Naive thymus-derived CD4-positive, alpha-beta T cell (primary cell): ENCODE measurements at regions not wholly inside any gene's neighbourhood (a gene's known extent, or its start where the extent isn't known, plus 50 kb on each side); places are given as distances from the start of the nearest gene placed in this dataset.

Experiments
- ATAC-seq: fragments of 150-1000 bp; cut with Tn5 transposase; 2 replicates; pipeline ENCODE4 v1.10.0; 2021; ENCODE audit warnings: mild to moderate bottlenecking, moderate library complexity
- CTCF ChIA-PET: fragments of 350-600 bp; sonication (Branson Sonifier 250); formaldehyde crosslinking; loops from one replicate; lab custom pipeline; 2021; ENCODE audit warnings: antibody characterized with exemption; lab: Charles Lee
- POLR2A ChIA-PET: fragments of 350-600 bp; sonication (Branson Sonifier 250); formaldehyde crosslinking; loops from one replicate; lab custom pipeline; 2021; ENCODE audit warnings: antibody characterized with exemption, inconsistent platforms; lab: Charles Lee
- DNase-seq, 9 donors: peaks; one replicate each; pipeline versions ENCODE4 v3.0.0 to v3.0.0-alpha.2; 2020 to 2022; ENCODE audit warnings: mixed read lengths in 1 of 9
- H3K27ac ChIP-seq: one replicate; pipeline ENCODE4 v1.7.0; 2013; ENCODE audit warnings: mild to moderate bottlenecking, low read depth, low read length, moderate library complexity
- H3K27me3 ChIP-seq, 2 donors: one replicate each; pipeline ENCODE4 v1.7.0; 2013; ENCODE audit warnings: low read length in 2 of 2, mild to moderate bottlenecking in 2 of 2, moderate library complexity in 2 of 2; ENCODE audit not compliant: control insufficient read depth in 2 of 2, insufficient read depth in 2 of 2
- H3K36me3 ChIP-seq, 3 experiments: 1 replicate in 2 of 3; 2 replicates in 1 of 3; pipeline ENCODE4 v1.7.0; 2013; ENCODE audit warnings: low read length in 3 of 3, mild to moderate bottlenecking in 3 of 3, moderate library complexity in 1 of 3; ENCODE audit not compliant: insufficient read depth in 3 of 3, control insufficient read depth in 2 of 3
- H3K4me1 ChIP-seq, 2 donors: one replicate each; pipeline ENCODE4 v1.7.0; 2013; ENCODE audit warnings: low read length in 2 of 2, mild to moderate bottlenecking in 2 of 2, moderate library complexity in 1 of 2; ENCODE audit not compliant: control insufficient read depth in 2 of 2, insufficient read depth in 2 of 2
- H3K4me3 ChIP-seq: 2 replicates; pipeline ENCODE4 v1.7.0; 2013; ENCODE audit warnings: mild to moderate bottlenecking, low read length
- H3K9me3 ChIP-seq, 3 experiments: 1 replicate in 2 of 3; 2 replicates in 1 of 3; pipeline ENCODE4 v1.7.0; 2013; ENCODE audit warnings: low read length in 3 of 3; ENCODE audit not compliant: control insufficient read depth in 2 of 3
- H3K27ac Mint-ChIP-seq, 9 donors: one replicate each; pipeline ENCODE4 v1.8.0; 2020 to 2022; ENCODE audit warnings: mixed read lengths in 9 of 9, mild to moderate bottlenecking in 8 of 9, moderate library complexity in 5 of 9, inconsistent platforms in 2 of 9
- H3K27me3 Mint-ChIP-seq, 5 donors: one replicate each; pipeline ENCODE4 v1.8.0; 2021 to 2022; ENCODE audit warnings: mixed read lengths in 5 of 5, mild to moderate bottlenecking in 1 of 5
- H3K36me3 Mint-ChIP-seq, 5 donors: one replicate each; pipeline ENCODE4 v1.8.0; 2020 to 2022; ENCODE audit warnings: mixed read lengths in 5 of 5, mild to moderate bottlenecking in 3 of 5, inconsistent platforms in 1 of 5
- H3K4me1 Mint-ChIP-seq, 7 donors: one replicate each; pipeline ENCODE4 v1.8.0; 2020 to 2022; ENCODE audit warnings: mixed read lengths in 7 of 7, mild to moderate bottlenecking in 3 of 7, inconsistent platforms in 1 of 7
- H3K4me3 Mint-ChIP-seq, 10 donors: one replicate each; pipeline ENCODE4 v1.8.0; 2020 to 2022; ENCODE audit warnings: mild to moderate bottlenecking in 10 of 10, mixed read lengths in 10 of 10, moderate library complexity in 6 of 10, inconsistent platforms in 2 of 10
- H3K9me3 Mint-ChIP-seq, 11 donors: one replicate each; pipeline ENCODE4 v1.8.0; 2020 to 2022; ENCODE audit warnings: mixed read lengths in 11 of 11, mild to moderate bottlenecking in 4 of 11, inconsistent platforms in 1 of 11, moderate library complexity in 1 of 11
- intact Hi-C, 2 donors: fragments of 100-400 bp; cut with micrococcal nuclease; formaldehyde crosslinking; loops; one replicate each; pipeline ENCODE4 v1.15.1; 2023

- Mint-ChIP-seq H3K4me1 (peaks cover 0 to 7% (median 0%) of the 10 kb centered on the region in 7 donors), H3K27ac (no peak overlapping the region), H3K9me3 (no peaks in the 10 kb centered on the region), H3K4me3 (no peak overlapping the region), H3K27me3 (peaks cover 0 to 8% (median 0%) of the 10 kb centered on the region in 5 donors), H3K36me3 (no peaks in the 10 kb centered on the region)
- no peak for ATAC-seq
- no peaks in the 10 kb centered on the region for H3K36me3 ChIP-seq
- ChIA-PET POLR2A (no interaction called here), CTCF (interaction anchor here (1.5 kb wide), 1 partner anchor 20 kb away, joined by 3 read pairs; no protein-coding TSS in a partner anchor)
- H3K9me3 ChIP-seq, result no peaks in the 10 kb centered on the region
- no peak overlapping the region for H3K27ac ChIP-seq
- H3K27me3 ChIP-seq, result no peaks in the 10 kb centered on the region
- no peak overlapping the region for H3K4me3 ChIP-seq
- DNase-seq, result no peak
- H3K4me1 ChIP-seq, result no peaks in the 10 kb centered on the region
- intact Hi-C loops, result no loop called here
These were observed 103.6 kb upstream of the IER5L start for GRCh38 chr9:129281506-129282145.

- Histone ChIP-seq H3K4me3 (no peak overlapping the region), H3K27ac (no peak overlapping the region), H3K4me1 (no peaks in the 10 kb centered on the region), H3K27me3 (peaks cover 0 to under 1% of the 10 kb centered on the region in 2 donors), H3K36me3 (no peaks in the 10 kb centered on the region), H3K9me3 (no peaks in the 10 kb centered on the region)
- peaks cover 0 to 17% (median 0%) of the 10 kb centered on the region in 5 donors for H3K27me3 Mint-ChIP-seq
- DNase-seq (no peak), ATAC-seq (no peak)
- H3K36me3 Mint-ChIP-seq, result no peaks in the 10 kb centered on the region
- peaks cover 0 to 7% (median 0%) of the 10 kb centered on the region in 7 donors for H3K4me1 Mint-ChIP-seq
- H3K4me3 Mint-ChIP-seq, result no peak overlapping the region
- no peaks in the 10 kb centered on the region for H3K9me3 Mint-ChIP-seq
- intact Hi-C loops, result no loop called here
- ChIA-PET POLR2A (no interaction called here), CTCF (interaction anchor here (1.0 kb wide), 1 partner anchor 87 kb away, joined by 3 read pairs; no protein-coding TSS in a partner anchor)
- H3K27ac Mint-ChIP-seq, result no peak overlapping the region
These were observed 102.7 kb upstream of the IER5L start for GRCh38 chr9:129280623-129281271.

GRCh38 chr9:129280236-129280622 lies 102.2 kb upstream of the IER5L start:
- peaks cover 0 to 21% (median 0%) of the 10 kb centered on the region in 5 donors for H3K27me3 Mint-ChIP-seq
- H3K36me3 Mint-ChIP-seq, result no peaks in the 10 kb centered on the region
- H3K27ac Mint-ChIP-seq, result no peak overlapping the region
- H3K4me1 Mint-ChIP-seq, result peaks cover 0 to 7% (median 0%) of the 10 kb centered on the region in 7 donors
- H3K4me3 ChIP-seq, result no peak overlapping the region
- H3K4me1 ChIP-seq, result no peaks in the 10 kb centered on the region
- peaks cover 0 to 2% of the 10 kb centered on the region in 2 donors for H3K27me3 ChIP-seq
- H3K27ac ChIP-seq, result no peak overlapping the region
- no peak overlapping the region for H3K4me3 Mint-ChIP-seq
- no peaks in the 10 kb centered on the region for H3K9me3 ChIP-seq
- POLR2A ChIA-PET, result no interaction called here
- H3K9me3 Mint-ChIP-seq, result no peaks in the 10 kb centered on the region
- intact Hi-C loops, result no loop called here
- ATAC-seq (no peak), DNase-seq (no peak)
- H3K36me3 ChIP-seq, result no peaks in the 10 kb centered on the region
- CTCF ChIA-PET, result interaction anchor here (1.0 kb wide), 1 partner anchor 87 kb away, joined by 3 read pairs; no protein-coding TSS in a partner anchor

- Mint-ChIP-seq H3K4me1 (peaks cover 0 to 7% (median 0%) of the 10 kb centered on the region in 7 donors), H3K4me3 (no peak overlapping the region), H3K27me3 (peaks cover 0 to 30% (median 0%) of the 10 kb centered on the region in 5 donors), H3K9me3 (no peaks in the 10 kb centered on the region), H3K27ac (no peak overlapping the region), H3K36me3 (no peaks in the 10 kb centered on the region)
- Histone ChIP-seq H3K27me3 (peaks cover 0 to 2% of the 10 kb centered on the region in 2 donors), H3K4me3 (no peak overlapping the region), H3K36me3 (no peaks in the 10 kb centered on the region), H3K27ac (no peak overlapping the region), H3K9me3 (no peaks in the 10 kb centered on the region), H3K4me1 (no peaks in the 10 kb centered on the region)
- ATAC-seq (no peak), DNase-seq (peak in 1 of 9 donors; percentile 6)
- intact Hi-C loops, result loop anchor here in 1 of 2 donors (10.0 kb wide), 1 partner anchor 46 kb away; no protein-coding TSS in a partner anchor
- POLR2A ChIA-PET, result interaction anchor here (0.9 to 1.4 kb wide), 2 partner anchors 9 to 205 kb away, joined by 3 read pairs; no protein-coding TSS in a partner anchor
- CTCF ChIA-PET, result no interaction called here
These were observed 100.6 kb upstream of the IER5L start for GRCh38 chr9:129278391-129279237.

- Histone ChIP-seq H3K27me3 (peaks cover 0 to 2% of the 10 kb centered on the region in 2 donors), H3K4me3 (no peak overlapping the region), H3K36me3 (no peaks in the 10 kb centered on the region), H3K9me3 (no peaks in the 10 kb centered on the region), H3K27ac (no peak overlapping the region), H3K4me1 (peaks cover 2 to 3% of the 10 kb centered on the region in 2 donors)
- no peaks in the 10 kb centered on the region for H3K9me3 Mint-ChIP-seq
- intact Hi-C loops, result loop anchor here in 1 of 2 donors (10.0 kb wide), 1 partner anchor 48 kb away; no protein-coding TSS in a partner anchor
- ChIA-PET POLR2A (no interaction called here), CTCF (interaction anchor here (0.7 to 1.1 kb wide), 2 partner anchors 134 to 145 kb away, joined by 4 read pairs; no protein-coding TSS in a partner anchor)
- no peak overlapping the region for H3K4me3 Mint-ChIP-seq
- ATAC-seq (no peak), DNase-seq (no peak)
- H3K4me1 Mint-ChIP-seq, result peaks cover 6 to 12% (median 8%) of the 10 kb centered on the region in 7 donors
- H3K36me3 Mint-ChIP-seq, result no peaks in the 10 kb centered on the region
- H3K27ac Mint-ChIP-seq, result peak overlapping the region in 1 of 9 donors; percentile 26
- H3K27me3 Mint-ChIP-seq, result peaks cover 0 to 34% (median 0%) of the 10 kb centered on the region in 5 donors
These were observed 98.6 kb upstream of the IER5L start for GRCh38 chr9:129276486-129277230.
